ENCODE measurements at regions not wholly inside any gene's neighbourhood (a gene's known extent, or its start where the extent isn't known, plus 50 kb on each side); places are given as distances from the start of the nearest gene placed in this dataset.

- DNase-seq (ENCODE audit: extremely low spot score in 2 of 2): no peak
- TF ChIP-seq POLR2AphosphoS5 (IDR thresholded peaks at IDR 0.05; ENCODE audit: insufficient read depth in 1 of 2, low read depth in 1 of 2): no peak
- no peak for TF ChIP-seq POLR2A (IDR thresholded peaks at IDR 0.05)
- TF ChIP-seq CTCF (IDR thresholded peaks at IDR 0.05): no peak
- H3K4me3 ChIP-seq: no peak overlapping the region
- H3K4me1 ChIP-seq: no peaks in the 10 kb centered on the region
- no peaks in the 10 kb centered on the region for H3K27me3 ChIP-seq
- no peaks in the 10 kb centered on the region for H3K9me3 ChIP-seq
- H3K27ac ChIP-seq: no peak overlapping the region
- intact Hi-C loops (cut with DNase I): no loop called here
- no peaks in the 10 kb centered on the region for H3K36me3 ChIP-seq
These were observed 227.2 kb downstream of the DACT1 start for GRCh38 chr14:58864751-58865513.

- no peaks in the 10 kb centered on the region for H3K9me3 ChIP-seq
- H3K27me3 ChIP-seq: no peaks in the 10 kb centered on the region
- no peaks in the 10 kb centered on the region for H3K36me3 ChIP-seq
- H3K4me1 ChIP-seq: no peaks in the 10 kb centered on the region
- no peak overlapping the region for H3K4me3 ChIP-seq
- DNase-seq (ENCODE audit: extremely low spot score in 2 of 2): no peak
- H3K27ac ChIP-seq: no peak overlapping the region
- TF ChIP-seq POLR2AphosphoS5 (IDR thresholded peaks at IDR 0.05; ENCODE audit: insufficient read depth in 1 of 2, low read depth in 1 of 2): no peak
- TF ChIP-seq CTCF (IDR thresholded peaks at IDR 0.05): no peak
- TF ChIP-seq POLR2A (IDR thresholded peaks at IDR 0.05): no peak
- intact Hi-C loops (cut with DNase I): no loop called here
These were observed 227.9 kb downstream of the DACT1 start for GRCh38 chr14:58865514-58866281.

GRCh38 chr14:58866391-58866790, 228.6 kb downstream of the DACT1 start:
- H3K27me3 ChIP-seq: no peaks in the 10 kb centered on the region
- H3K27ac ChIP-seq: no peak overlapping the region
- no peaks in the 10 kb centered on the region for H3K4me1 ChIP-seq
- TF ChIP-seq POLR2A (IDR thresholded peaks at IDR 0.05): no peak
- no peak for TF ChIP-seq POLR2AphosphoS5 (IDR thresholded peaks at IDR 0.05; ENCODE audit: insufficient read depth in 1 of 2, low read depth in 1 of 2)
- no peak for TF ChIP-seq CTCF (IDR thresholded peaks at IDR 0.05)
- no peak overlapping the region for H3K4me3 ChIP-seq
- intact Hi-C loops (cut with DNase I): no loop called here
- no peaks in the 10 kb centered on the region for H3K9me3 ChIP-seq
- DNase-seq (ENCODE audit: extremely low spot score in 2 of 2): no peak
- H3K36me3 ChIP-seq: no peaks in the 10 kb centered on the region

GRCh38 chr14:58870961-58871360, 233.2 kb downstream of the DACT1 start:
- no peak for TF ChIP-seq POLR2A (IDR thresholded peaks at IDR 0.05)
- no peak for TF ChIP-seq CTCF (IDR thresholded peaks at IDR 0.05)
- no peak for TF ChIP-seq POLR2AphosphoS5 (IDR thresholded peaks at IDR 0.05; ENCODE audit: insufficient read depth in 1 of 2, low read depth in 1 of 2)
- DNase-seq (ENCODE audit: extremely low spot score in 2 of 2): no peak
- H3K4me3 ChIP-seq: no peak overlapping the region
- no peaks in the 10 kb centered on the region for H3K27me3 ChIP-seq
- intact Hi-C loops (cut with DNase I): no loop called here
- no peak overlapping the region for H3K27ac ChIP-seq
- no peaks in the 10 kb centered on the region for H3K36me3 ChIP-seq
- no peaks in the 10 kb centered on the region for H3K4me1 ChIP-seq
- no peaks in the 10 kb centered on the region for H3K9me3 ChIP-seq

GRCh38 chr14:58871573-58871972, 233.8 kb downstream of the DACT1 start:
- no peak for DNase-seq (ENCODE audit: extremely low spot score in 2 of 2)
- no peaks in the 10 kb centered on the region for H3K9me3 ChIP-seq
- no peaks in the 10 kb centered on the region for H3K4me1 ChIP-seq
- no peak overlapping the region for H3K4me3 ChIP-seq
- no peaks in the 10 kb centered on the region for H3K36me3 ChIP-seq
- no peaks in the 10 kb centered on the region for H3K27me3 ChIP-seq
- no peak for TF ChIP-seq CTCF (IDR thresholded peaks at IDR 0.05)
- TF ChIP-seq POLR2AphosphoS5 (IDR thresholded peaks at IDR 0.05; ENCODE audit: insufficient read depth in 1 of 2, low read depth in 1 of 2): no peak
- TF ChIP-seq POLR2A (IDR thresholded peaks at IDR 0.05): no peak
- no peak overlapping the region for H3K27ac ChIP-seq
- intact Hi-C loops (cut with DNase I): no loop called here

Measured in vagina (tissue), 2 donors.